GM12878 (cell line): ENCODE measurements at regions not wholly inside any gene's neighbourhood (a gene's known extent, or its start where the extent isn't known, plus 50 kb on each side); places are given as distances from the start of the nearest gene placed in this dataset.

Source experiments
- BMI1 ChIP-seq: fragments of 450-650 bp; IDR thresholded peaks from 2 replicates; pipeline ENCODE4 v1.6.1; 2016; ENCODE audit warnings: mild to moderate bottlenecking, moderate library complexity, borderline replicate concordance
- HDAC6 ChIP-seq: fragments of 200-600 bp; sonication (generic); IDR thresholded peaks from one replicate; pipeline ENCODE4 v1.8.0; 2017; ENCODE audit warnings: antibody characterized with exemption; ENCODE audit not compliant: unreplicated experiment
- MYB ChIP-seq: fragments of 150-350 bp; IDR thresholded peaks from 2 replicates; pipeline ENCODE4 v1.6.1; 2014; ENCODE audit warnings: mild to moderate bottlenecking, low read depth, low read length, borderline replicate concordance
- MYC ChIP-seq: IDR thresholded peaks from 2 replicates; pipeline ENCODE4 v1.6.1; 2011; ENCODE audit warnings: mild to moderate bottlenecking, low read length, moderate library complexity, inconsistent platforms; ENCODE audit not compliant: insufficient read depth, insufficient replicate concordance, insufficient read length, severe bottlenecking
- NFIC ChIP-seq: IDR thresholded peaks from 2 replicates; pipeline ENCODE4 v1.6.1; 2012; ENCODE audit warnings: low read depth, mild to moderate bottlenecking, inconsistent platforms, low read length, moderate library complexity
- PBX3 ChIP-seq: IDR thresholded peaks from 2 replicates; pipeline ENCODE4 v1.6.1; 2011; ENCODE audit warnings: mild to moderate bottlenecking, low read depth, low read length, moderate library complexity; ENCODE audit not compliant: insufficient replicate concordance
- REST ChIP-seq: IDR thresholded peaks from 2 replicates; pipeline ENCODE4 v1.6.1; 2012; ENCODE audit warnings: mild to moderate bottlenecking, low read depth, low read length
- SMARCA5 ChIP-seq: fragments of 450-650 bp; IDR thresholded peaks from 2 replicates; pipeline ENCODE4 v1.6.1; 2017; ENCODE audit warnings: mild to moderate bottlenecking
- SMC3 ChIP-seq: IDR thresholded peaks from 2 replicates; pipeline ENCODE4 v1.6.1; 2011; ENCODE audit warnings: low read length, improper control_type of control experiment, borderline replicate concordance
- SRF ChIP-seq, 2 experiments: IDR thresholded peaks; 2 replicates each; pipeline ENCODE4 v1.6.1; 2011; ENCODE audit warnings: low read depth in 2 of 2, low read length in 2 of 2, mild to moderate bottlenecking in 1 of 2, moderate library complexity in 1 of 2
- ZSCAN29 ChIP-seq: fragments of 450-650 bp; IDR thresholded peaks from 2 replicates; pipeline ENCODE4 v1.6.1; 2017; ENCODE audit warnings: mild to moderate bottlenecking, moderate library complexity
- TF ChIP-seq, protein P1 (sequence below): fragments of 450-650 bp; formaldehyde crosslinking; IDR thresholded peaks from 2 replicates; pipeline ENCODE4 v1.4.0; 2022; ENCODE audit warnings: mild to moderate bottlenecking, moderate library complexity
- TF ChIP-seq, protein P2 (sequence below): fragments of 450-650 bp; IDR thresholded peaks from 2 replicates; pipeline ENCODE4 v1.6.1; 2017; ENCODE audit warnings: borderline replicate concordance

GRCh38 chr14:106547735-106548434, 1021.5 kb downstream of the TMEM121 start (continued):
- TF ChIP-seq, protein P1, sequence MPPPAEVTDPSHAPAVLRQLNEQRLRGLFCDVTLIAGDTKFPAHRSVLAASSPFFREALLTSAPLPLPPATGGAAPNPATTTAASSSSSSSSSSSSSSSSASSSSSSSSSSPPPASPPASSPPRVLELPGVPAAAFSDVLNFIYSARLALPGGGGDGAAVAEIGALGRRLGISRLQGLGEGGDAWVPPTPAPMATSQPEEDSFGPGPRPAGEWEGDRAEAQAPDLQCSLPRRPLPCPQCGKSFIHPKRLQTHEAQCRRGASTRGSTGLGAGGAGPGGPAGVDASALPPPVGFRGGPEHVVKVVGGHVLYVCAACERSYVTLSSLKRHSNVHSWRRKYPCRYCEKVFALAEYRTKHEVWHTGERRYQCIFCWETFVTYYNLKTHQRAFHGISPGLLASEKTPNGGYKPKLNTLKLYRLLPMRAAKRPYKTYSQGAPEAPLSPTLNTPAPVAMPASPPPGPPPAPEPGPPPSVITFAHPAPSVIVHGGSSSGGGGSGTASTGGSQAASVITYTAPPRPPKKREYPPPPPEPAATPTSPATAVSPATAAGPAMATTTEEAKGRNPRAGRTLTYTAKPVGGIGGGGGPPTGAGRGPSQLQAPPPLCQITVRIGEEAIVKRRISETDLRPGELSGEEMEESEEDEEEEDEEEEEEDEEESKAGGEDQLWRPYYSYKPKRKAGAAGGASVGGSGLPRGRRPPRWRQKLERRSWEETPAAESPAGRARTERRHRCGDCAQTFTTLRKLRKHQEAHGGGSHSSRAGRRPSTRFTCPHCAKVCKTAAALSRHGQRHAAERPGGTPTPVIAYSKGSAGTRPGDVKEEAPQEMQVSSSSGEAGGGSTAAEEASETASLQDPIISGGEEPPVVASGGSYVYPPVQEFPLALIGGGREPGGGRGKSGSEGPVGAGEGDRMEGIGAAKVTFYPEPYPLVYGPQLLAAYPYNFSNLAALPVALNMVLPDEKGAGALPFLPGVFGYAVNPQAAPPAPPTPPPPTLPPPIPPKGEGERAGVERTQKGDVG (CRISPR knock-in tag), result no peak
- TF ChIP-seq MYB, result no peak
- TF ChIP-seq HDAC6, result no peak
- TF ChIP-seq PBX3, result no peak
- TF ChIP-seq, protein P2, sequence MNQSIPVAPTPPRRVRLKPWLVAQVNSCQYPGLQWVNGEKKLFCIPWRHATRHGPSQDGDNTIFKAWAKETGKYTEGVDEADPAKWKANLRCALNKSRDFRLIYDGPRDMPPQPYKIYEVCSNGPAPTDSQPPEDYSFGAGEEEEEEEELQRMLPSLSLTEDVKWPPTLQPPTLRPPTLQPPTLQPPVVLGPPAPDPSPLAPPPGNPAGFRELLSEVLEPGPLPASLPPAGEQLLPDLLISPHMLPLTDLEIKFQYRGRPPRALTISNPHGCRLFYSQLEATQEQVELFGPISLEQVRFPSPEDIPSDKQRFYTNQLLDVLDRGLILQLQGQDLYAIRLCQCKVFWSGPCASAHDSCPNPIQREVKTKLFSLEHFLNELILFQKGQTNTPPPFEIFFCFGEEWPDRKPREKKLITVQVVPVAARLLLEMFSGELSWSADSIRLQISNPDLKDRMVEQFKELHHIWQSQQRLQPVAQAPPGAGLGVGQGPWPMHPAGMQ, result no peak
- TF ChIP-seq NFIC, result peak; percentile 34; the same call in 1 of the 2 replicates
- no peak for TF ChIP-seq BMI1
- TF ChIP-seq ZSCAN29, result no peak
- TF ChIP-seq SRF (IDR thresholded peaks at IDR 0.05; ENCODE audit: low read depth in 2 of 2, low read length in 2 of 2), result no peak
- TF ChIP-seq SMARCA5, result no peak
- TF ChIP-seq MYC, result no peak
- no peak for TF ChIP-seq REST
- TF ChIP-seq SMC3, result no peak
